Suprapubic skin (tissue), 4 donors: ENCODE measurements at regions not wholly inside any gene's neighbourhood (a gene's known extent, or its start where the extent isn't known, plus 50 kb on each side); places are given as distances from the start of the nearest gene placed in this dataset.

Experiments used
- CTCF ChIP-seq, 2 donors: fragments of 200-600 bp in 1 of 2; fragments of 450-650 bp in 1 of 2; sonication (generic) in 1 of 2; IDR thresholded peaks; one replicate each; pipeline ENCODE4 v1.5.1; 2016 to 2019; ENCODE audit warnings: antibody characterized with exemption in 2 of 2, mild to moderate bottlenecking in 1 of 2, moderate library complexity in 1 of 2
- EP300 ChIP-seq: sonication (generic); formaldehyde crosslinking; IDR thresholded peaks from one replicate; pipeline ENCODE4 v1.6.1; 2017; ENCODE audit warnings: antibody characterized with exemption
- POLR2A ChIP-seq, 2 donors: fragments of 450-650 bp; IDR thresholded peaks; one replicate each; pipeline ENCODE4 v1.6.1; 2017; ENCODE audit warnings: antibody characterized with exemption in 2 of 2, mild to moderate bottlenecking in 2 of 2, moderate library complexity in 2 of 2
- POLR2AphosphoS5 ChIP-seq, 3 donors: sonication (generic); formaldehyde crosslinking; IDR thresholded peaks; one replicate each; pipeline ENCODE4 v1.6.1; 2017; ENCODE audit warnings: antibody characterized with exemption in 3 of 3

GRCh38 chr3:106206146-106206545, 337.3 kb upstream of the CBLB start:
- TF ChIP-seq POLR2A (IDR thresholded peaks at IDR 0.05) (no peak), EP300 (no peak), CTCF (IDR thresholded peaks at IDR 0.05) (no peak), POLR2AphosphoS5 (IDR thresholded peaks at IDR 0.05) (no peak)
